Hepatocyte (in vitro differentiated cells): ENCODE measurements at regions not wholly inside any gene's neighbourhood (a gene's known extent, or its start where the extent isn't known, plus 50 kb on each side); places are given as distances from the start of the nearest gene placed in this dataset.

Experiments used
- CTCF ChIP-seq: fragments of 200-600 bp; sonication (generic); IDR thresholded peaks from 2 replicates; pipeline ENCODE4 v1.5.1; 2016; ENCODE audit warnings: antibody characterized with exemption, mild to moderate bottlenecking; ENCODE audit not compliant: poor library complexity
- EZH2 ChIP-seq: fragments of 200-600 bp; sonication (generic); IDR thresholded peaks from 2 replicates; pipeline ENCODE4 v1.6.1; 2016; ENCODE audit warnings: antibody characterized with exemption, mild to moderate bottlenecking, borderline replicate concordance

GRCh38 chr10:28180654-28181053, 122.2 kb downstream of the MPP7 start:
- TF ChIP-seq CTCF (no peak), EZH2 (no peak)
